HepG2 (cell line): ENCODE measurements at regions not wholly inside any gene's neighbourhood (a gene's known extent, or its start where the extent isn't known, plus 50 kb on each side); places are given as distances from the start of the nearest gene placed in this dataset.

ENCODE experiments used
- CC2D1A ChIP-seq: sonication (generic); formaldehyde crosslinking; IDR thresholded peaks from 2 replicates; pipeline ENCODE4 v1.8.1; 2023; ENCODE audit warnings: mild to moderate bottlenecking, missing genetic modification reagents
- PHF21A ChIP-seq: sonication (generic); formaldehyde crosslinking; IDR thresholded peaks from 2 replicates; pipeline ENCODE4 v1.5.0; 2020; ENCODE audit warnings: mild to moderate bottlenecking, missing genetic modification reagents
- PHF8 ChIP-seq: sonication (generic); formaldehyde crosslinking; IDR thresholded peaks from 2 replicates; pipeline ENCODE4 v1.5.0; 2020; ENCODE audit warnings: missing genetic modification reagents
- SAP130 ChIP-seq: IDR thresholded peaks from 2 replicates; pipeline ENCODE4 v1.6.1; 2016; ENCODE audit warnings: low read depth
- TRIM24 ChIP-seq: sonication (generic); formaldehyde crosslinking; IDR thresholded peaks from 2 replicates; pipeline ENCODE4 v1.8.0; 2022; ENCODE audit warnings: mild to moderate bottlenecking, missing genetic modification reagents
- ZBTB4 ChIP-seq: sonication (generic); formaldehyde crosslinking; IDR thresholded peaks from 2 replicates; pipeline ENCODE4 v1.4.0; 2020; ENCODE audit warnings: missing genetic modification reagents, mild to moderate bottlenecking, borderline replicate concordance
- ZC3H13 ChIP-seq: sonication (generic); formaldehyde crosslinking; IDR thresholded peaks from 2 replicates; pipeline ENCODE4 v1.8.1; 2023; ENCODE audit warnings: mild to moderate bottlenecking, missing genetic modification reagents, moderate library complexity
- ZGPAT ChIP-seq: IDR thresholded peaks from 2 replicates; pipeline ENCODE4 v1.6.1; 2016; ENCODE audit warnings: mild to moderate bottlenecking
- ZNF556 ChIP-seq: sonication (generic); formaldehyde crosslinking; IDR thresholded peaks from 2 replicates; pipeline ENCODE4 v1.4.0; 2020; ENCODE audit warnings: mild to moderate bottlenecking, missing genetic modification reagents, borderline replicate concordance
- ZNF784 ChIP-seq: sonication (generic); formaldehyde crosslinking; IDR thresholded peaks from 2 replicates; pipeline ENCODE4 v1.5.1; 2020; ENCODE audit warnings: missing genetic modification reagents, mild to moderate bottlenecking, borderline replicate concordance

GRCh38 chr10:78859266-78859665 lies 209.5 kb upstream of the ZMIZ1 start (continued):
- no peak for TF ChIP-seq PHF8 (CRISPR knock-in tag)
- no peak for TF ChIP-seq ZC3H13 (CRISPR knock-in tag)
- TF ChIP-seq ZNF556 (CRISPR knock-in tag): no peak
- TF ChIP-seq CC2D1A (CRISPR knock-in tag): no peak
- TF ChIP-seq SAP130: no peak
- no peak for TF ChIP-seq TRIM24 (CRISPR knock-in tag)
- TF ChIP-seq ZBTB4 (CRISPR knock-in tag): no peak
- no peak for TF ChIP-seq ZNF784 (CRISPR knock-in tag)
- no peak for TF ChIP-seq PHF21A
- TF ChIP-seq ZGPAT: no peak
